NB4 (cell line): ENCODE measurements at regions not wholly inside any gene's neighbourhood (a gene's known extent, or its start where the extent isn't known, plus 50 kb on each side); places are given as distances from the start of the nearest gene placed in this dataset.

ENCODE experiments used
- CTCF ChIP-seq: IDR thresholded peaks from one replicate; pipeline ENCODE4 v1.5.1; 2012; ENCODE audit warnings: low read depth, low read length
- POLR2A ChIP-seq: IDR thresholded peaks from 2 replicates; pipeline ENCODE4 v1.6.1; 2011; ENCODE audit warnings: mild to moderate bottlenecking; ENCODE audit not compliant: insufficient read length; ENCODE audit errors: extremely low read depth
- TF ChIP-seq, protein P1 (sequence below): IDR thresholded peaks from 2 replicates; pipeline ENCODE4 v1.6.1; 2011; ENCODE audit warnings: low read depth, low read length

DNA sequence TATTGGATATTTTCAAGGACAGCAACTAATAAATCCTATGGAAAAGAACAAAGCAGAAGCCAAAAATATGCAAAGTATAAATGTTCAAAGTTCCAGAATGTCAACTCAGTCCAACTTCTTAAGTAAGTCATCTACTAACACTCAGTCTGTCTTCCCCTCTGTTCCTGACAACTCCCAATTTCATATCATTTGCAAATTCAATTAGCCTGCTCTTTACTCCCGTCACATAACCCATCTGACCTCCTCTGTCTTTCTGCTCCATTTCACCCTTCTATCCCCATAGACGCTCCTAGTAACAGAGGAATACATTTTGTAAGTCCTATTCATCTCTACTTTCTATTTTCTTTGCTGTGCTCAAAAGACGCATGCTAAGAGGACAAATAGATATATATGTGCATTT, 659.8 kb upstream of the MEF2C start:
- TF ChIP-seq CTCF (no peak), POLR2A (no peak)
- TF ChIP-seq, protein P1, sequence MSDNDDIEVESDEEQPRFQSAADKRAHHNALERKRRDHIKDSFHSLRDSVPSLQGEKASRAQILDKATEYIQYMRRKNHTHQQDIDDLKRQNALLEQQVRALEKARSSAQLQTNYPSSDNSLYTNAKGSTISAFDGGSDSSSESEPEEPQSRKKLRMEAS: no peak
